ENCODE measurements at regions not wholly inside any gene's neighbourhood (a gene's known extent, or its start where the extent isn't known, plus 50 kb on each side); places are given as distances from the start of the nearest gene placed in this dataset.

- Histone ChIP-seq H3F3A (replicated peaks; ENCODE audit: low read depth) (no peaks in the 10 kb centered on the region), H2AFZ (no peak overlapping the region), H3K9me2 (ENCODE audit: insufficient read depth) (no peaks in the 10 kb centered on the region), H3K4me3 (no peak overlapping the region), H3K4me1 (ENCODE audit: insufficient read depth) (no peaks in the 10 kb centered on the region), H4K20me1 (replicated peaks; ENCODE audit: insufficient read depth) (no peaks in the 10 kb centered on the region), H3K27ac (ENCODE audit: low read depth) (no peak overlapping the region), H3K79me2 (replicated peaks; ENCODE audit: insufficient read depth) (no peaks in the 10 kb centered on the region), H3K4me2 (no peak overlapping the region), H3K36me3 (ENCODE audit: insufficient read depth) (no peaks in the 10 kb centered on the region), H3K27me3 (ENCODE audit: insufficient read depth) (no peaks in the 10 kb centered on the region)
- Mint-ChIP-seq H3K27me3 (ENCODE audit: insufficient read depth, low read depth, poor library complexity) (peaks cover 3% of the 10 kb centered on the region), H3K4me3 (no peak overlapping the region), H3K4me1 (no peaks in the 10 kb centered on the region), H3K36me3 (ENCODE audit: low read depth) (no peaks in the 10 kb centered on the region), H3K27ac (no peak overlapping the region), H3K9me3 (peaks cover 9% of the 10 kb centered on the region; the same call in 1 of the 3 replicates)
- no peak for TF ChIP-seq ETS1 (IDR thresholded peaks at IDR 0.05)
- TF ChIP-seq, protein P1, sequence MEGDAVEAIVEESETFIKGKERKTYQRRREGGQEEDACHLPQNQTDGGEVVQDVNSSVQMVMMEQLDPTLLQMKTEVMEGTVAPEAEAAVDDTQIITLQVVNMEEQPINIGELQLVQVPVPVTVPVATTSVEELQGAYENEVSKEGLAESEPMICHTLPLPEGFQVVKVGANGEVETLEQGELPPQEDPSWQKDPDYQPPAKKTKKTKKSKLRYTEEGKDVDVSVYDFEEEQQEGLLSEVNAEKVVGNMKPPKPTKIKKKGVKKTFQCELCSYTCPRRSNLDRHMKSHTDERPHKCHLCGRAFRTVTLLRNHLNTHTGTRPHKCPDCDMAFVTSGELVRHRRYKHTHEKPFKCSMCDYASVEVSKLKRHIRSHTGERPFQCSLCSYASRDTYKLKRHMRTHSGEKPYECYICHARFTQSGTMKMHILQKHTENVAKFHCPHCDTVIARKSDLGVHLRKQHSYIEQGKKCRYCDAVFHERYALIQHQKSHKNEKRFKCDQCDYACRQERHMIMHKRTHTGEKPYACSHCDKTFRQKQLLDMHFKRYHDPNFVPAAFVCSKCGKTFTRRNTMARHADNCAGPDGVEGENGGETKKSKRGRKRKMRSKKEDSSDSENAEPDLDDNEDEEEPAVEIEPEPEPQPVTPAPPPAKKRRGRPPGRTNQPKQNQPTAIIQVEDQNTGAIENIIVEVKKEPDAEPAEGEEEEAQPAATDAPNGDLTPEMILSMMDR (conservative IDR thresholded peaks at IDR 0.05; ENCODE audit: low read depth in 2 of 2): no peak
- no peak for TF ChIP-seq STAT1 (IDR thresholded peaks at IDR 0.05; ENCODE audit: unreplicated experiment)
- no peak for TF ChIP-seq JUNB (IDR thresholded peaks at IDR 0.05; ENCODE audit: unreplicated experiment)
- TF ChIP-seq EZH2 (IDR thresholded peaks at IDR 0.05; ENCODE audit: low read depth, unreplicated experiment): no peak
- TF ChIP-seq NANOG (IDR thresholded peaks at IDR 0.05; ENCODE audit: borderline replicate concordance): no peak
- no peak for TF ChIP-seq ZNF462 (CRISPR knock-in tag; IDR thresholded peaks at IDR 0.05)
- no peak for TF ChIP-seq ZNF331 (CRISPR knock-in tag; IDR thresholded peaks at IDR 0.05; ENCODE audit: low read depth)
- no peak for TF ChIP-seq CREB1 (CRISPR knock-in tag; IDR thresholded peaks at IDR 0.05; ENCODE audit: low read depth)
- no peak for DNase-seq (ENCODE audit: low spot score)
- ATAC-seq: no peak
Observed at GRCh38 chr5:3344671-3345070, 251.0 kb upstream of the IRX1 start.
